ENCODE measurements at regions not wholly inside any gene's neighbourhood (a gene's known extent, or its start where the extent isn't known, plus 50 kb on each side); places are given as distances from the start of the nearest gene placed in this dataset.

DNA sequence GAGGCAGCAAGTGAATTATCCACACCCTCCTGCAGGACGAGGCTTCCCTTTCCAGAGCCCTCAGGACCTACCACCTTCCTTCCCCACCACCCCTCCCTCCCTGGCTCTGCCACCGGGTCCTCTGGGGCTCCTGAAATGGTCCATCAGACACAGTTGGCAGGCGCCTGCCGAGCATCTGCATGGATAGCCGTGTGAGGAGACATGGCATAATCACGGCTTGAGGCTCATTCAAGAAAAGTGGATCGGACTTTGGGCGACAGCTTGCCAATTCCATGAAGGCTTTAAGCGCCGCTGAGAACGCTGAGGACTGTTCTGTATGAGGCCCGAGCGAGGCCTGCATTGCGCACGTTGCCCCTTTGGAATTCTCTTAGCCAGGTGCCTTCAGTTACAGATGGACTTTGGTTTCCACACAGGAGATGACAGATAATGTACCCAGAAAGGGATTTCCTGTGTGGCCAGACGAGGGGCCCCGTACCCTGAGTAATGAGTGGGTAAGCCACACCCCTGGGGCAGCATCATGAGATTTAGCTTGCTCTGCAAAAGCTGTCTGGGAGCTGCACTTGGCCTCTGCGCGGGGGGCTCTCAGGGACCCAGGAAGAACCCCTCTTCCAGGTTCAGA, 179.8 kb downstream of the OLFM1 start:
- TF ChIP-seq, protein P1, sequence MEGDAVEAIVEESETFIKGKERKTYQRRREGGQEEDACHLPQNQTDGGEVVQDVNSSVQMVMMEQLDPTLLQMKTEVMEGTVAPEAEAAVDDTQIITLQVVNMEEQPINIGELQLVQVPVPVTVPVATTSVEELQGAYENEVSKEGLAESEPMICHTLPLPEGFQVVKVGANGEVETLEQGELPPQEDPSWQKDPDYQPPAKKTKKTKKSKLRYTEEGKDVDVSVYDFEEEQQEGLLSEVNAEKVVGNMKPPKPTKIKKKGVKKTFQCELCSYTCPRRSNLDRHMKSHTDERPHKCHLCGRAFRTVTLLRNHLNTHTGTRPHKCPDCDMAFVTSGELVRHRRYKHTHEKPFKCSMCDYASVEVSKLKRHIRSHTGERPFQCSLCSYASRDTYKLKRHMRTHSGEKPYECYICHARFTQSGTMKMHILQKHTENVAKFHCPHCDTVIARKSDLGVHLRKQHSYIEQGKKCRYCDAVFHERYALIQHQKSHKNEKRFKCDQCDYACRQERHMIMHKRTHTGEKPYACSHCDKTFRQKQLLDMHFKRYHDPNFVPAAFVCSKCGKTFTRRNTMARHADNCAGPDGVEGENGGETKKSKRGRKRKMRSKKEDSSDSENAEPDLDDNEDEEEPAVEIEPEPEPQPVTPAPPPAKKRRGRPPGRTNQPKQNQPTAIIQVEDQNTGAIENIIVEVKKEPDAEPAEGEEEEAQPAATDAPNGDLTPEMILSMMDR (IDR thresholded peaks at IDR 0.05; ENCODE audit: low read depth, low read length): no peak
- no peak for DNase-seq
- Histone ChIP-seq H3K4me1 (no peaks in the 10 kb centered on the region), H3K9me3 (no peaks in the 10 kb centered on the region), H3K4me3 (ENCODE audit: low read depth, low read length) (no peak overlapping the region), H3K27me3 (no peaks in the 10 kb centered on the region), H3K36me3 (no peaks in the 10 kb centered on the region)

DNA sequence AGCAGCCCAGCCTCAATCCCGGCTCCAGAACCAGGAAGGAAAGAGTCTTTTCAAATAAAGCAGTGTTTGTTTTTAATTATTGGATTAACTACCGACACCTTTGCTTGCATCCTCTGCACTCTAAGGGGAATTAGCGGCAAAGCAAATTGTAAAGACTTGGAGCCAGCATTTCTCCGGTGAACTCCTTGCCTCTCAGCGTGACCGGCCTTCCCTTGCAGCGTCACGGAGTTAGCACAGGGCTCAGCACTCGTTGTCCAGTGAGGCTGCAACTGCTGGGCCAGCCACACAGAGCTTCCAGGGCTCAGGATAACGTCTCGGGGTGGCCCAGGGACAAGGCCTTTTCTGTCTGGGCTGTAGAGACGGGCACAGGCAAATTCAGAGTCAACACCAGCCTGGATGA, 180.6 kb downstream of the OLFM1 start:
- TF ChIP-seq, protein P1 (IDR thresholded peaks at IDR 0.05; ENCODE audit: low read depth, low read length): no peak
- H3K36me3 ChIP-seq: no peaks in the 10 kb centered on the region
- H3K4me1 ChIP-seq: no peaks in the 10 kb centered on the region
- no peaks in the 10 kb centered on the region for H3K9me3 ChIP-seq
- H3K27me3 ChIP-seq: no peaks in the 10 kb centered on the region
- no peak for DNase-seq
- no peak overlapping the region for H3K4me3 ChIP-seq (ENCODE audit: low read depth, low read length)

DNA sequence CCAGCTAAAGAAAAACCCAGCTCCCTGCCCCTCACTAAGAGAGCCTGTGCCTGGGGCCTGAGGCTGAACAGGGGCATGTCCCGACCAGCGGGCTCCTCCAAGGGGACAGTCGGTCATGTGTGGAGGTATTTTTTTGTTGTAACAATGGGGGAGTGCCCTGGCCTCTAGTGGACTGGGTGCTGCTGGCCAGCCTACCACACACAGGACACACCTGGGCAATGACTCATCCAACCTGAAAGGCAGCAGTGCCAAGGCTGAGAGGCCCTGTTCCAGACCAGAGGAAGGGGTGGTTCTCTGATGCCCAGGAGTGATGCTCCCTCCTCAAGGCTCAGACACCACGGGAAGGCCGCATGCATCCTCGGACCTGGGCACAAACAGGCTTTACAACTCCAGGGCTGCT, 181.5 kb downstream of the OLFM1 start:
- H3K36me3 ChIP-seq: no peaks in the 10 kb centered on the region
- no peaks in the 10 kb centered on the region for H3K4me1 ChIP-seq
- H3K9me3 ChIP-seq: no peaks in the 10 kb centered on the region
- no peak overlapping the region for H3K4me3 ChIP-seq (ENCODE audit: low read depth, low read length)
- TF ChIP-seq, protein P1 (IDR thresholded peaks at IDR 0.05; ENCODE audit: low read depth, low read length): no peak
- H3K27me3 ChIP-seq: no peaks in the 10 kb centered on the region
- no peak for DNase-seq

DNA sequence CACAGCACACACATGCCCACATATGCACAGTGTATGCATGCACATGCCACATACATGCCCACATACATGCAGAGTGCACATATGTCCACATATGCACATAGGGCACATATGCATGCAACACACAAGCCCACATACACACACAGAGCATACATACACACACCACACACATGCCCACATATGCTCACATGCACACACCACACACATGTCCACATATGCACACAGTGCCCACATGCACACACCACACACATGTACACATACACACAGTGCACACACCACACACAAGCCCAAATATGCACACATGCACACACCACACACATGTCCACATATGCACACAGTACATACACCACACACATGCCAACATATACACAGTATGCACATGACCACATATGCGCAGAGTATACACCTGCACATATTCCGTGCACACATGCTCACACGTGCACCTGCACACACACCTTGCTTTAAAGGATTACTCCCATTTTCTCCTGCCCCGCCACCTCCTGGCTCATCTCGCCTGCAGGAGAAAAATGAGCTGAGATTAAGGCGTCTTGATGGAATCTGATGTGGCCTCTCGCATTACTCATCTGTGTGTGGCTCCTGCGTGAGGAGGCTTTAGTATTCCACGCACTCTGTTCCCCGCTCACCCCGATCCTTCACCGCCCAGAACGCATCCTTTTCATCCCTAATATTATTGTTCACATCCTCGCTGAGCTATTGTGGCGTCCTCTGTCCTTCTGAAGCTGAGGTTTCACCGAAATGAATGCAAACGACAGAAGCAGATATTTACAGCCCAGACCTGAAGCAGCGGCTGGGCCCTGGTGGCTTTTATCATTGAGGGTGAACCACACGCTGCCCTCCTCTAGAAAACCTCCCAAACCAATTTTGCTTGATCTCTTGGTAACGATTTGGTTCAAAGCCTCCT, 182.7 kb downstream of the OLFM1 start:
- no peak for DNase-seq
- H3K4me3 ChIP-seq (ENCODE audit: low read depth, low read length): no peak overlapping the region
- H3K27me3 ChIP-seq: no peaks in the 10 kb centered on the region
- no peaks in the 10 kb centered on the region for H3K9me3 ChIP-seq
- TF ChIP-seq, protein P1 (IDR thresholded peaks at IDR 0.05; ENCODE audit: low read depth, low read length): no peak
- H3K4me1 ChIP-seq: no peaks in the 10 kb centered on the region
- H3K36me3 ChIP-seq: no peaks in the 10 kb centered on the region

DNA sequence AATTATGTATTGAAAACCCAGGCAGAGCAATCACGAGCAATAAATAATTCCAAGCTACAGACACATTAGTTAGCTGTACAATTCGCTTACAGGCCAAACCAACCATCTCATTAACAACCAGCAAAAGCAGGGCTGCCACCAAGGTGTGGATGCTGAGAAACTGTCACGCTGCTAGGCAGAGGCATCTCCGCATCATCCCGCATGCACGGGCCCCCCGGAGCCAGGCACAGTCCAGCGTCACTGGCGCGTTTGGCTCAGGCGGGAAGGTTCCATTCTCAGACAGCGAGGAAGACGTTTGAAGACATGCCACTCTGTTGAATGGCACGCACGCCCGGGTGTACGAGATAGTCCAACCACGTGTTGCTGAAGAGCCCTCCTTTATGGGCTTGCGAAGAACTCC, 184.0 kb downstream of the OLFM1 start:
- H3K4me1 ChIP-seq: no peaks in the 10 kb centered on the region
- no peak overlapping the region for H3K4me3 ChIP-seq (ENCODE audit: low read depth, low read length)
- H3K27me3 ChIP-seq: no peaks in the 10 kb centered on the region
- TF ChIP-seq, protein P1 (IDR thresholded peaks at IDR 0.05; ENCODE audit: low read depth, low read length): no peak
- no peaks in the 10 kb centered on the region for H3K36me3 ChIP-seq
- no peaks in the 10 kb centered on the region for H3K9me3 ChIP-seq
- DNase-seq: no peak

DNA sequence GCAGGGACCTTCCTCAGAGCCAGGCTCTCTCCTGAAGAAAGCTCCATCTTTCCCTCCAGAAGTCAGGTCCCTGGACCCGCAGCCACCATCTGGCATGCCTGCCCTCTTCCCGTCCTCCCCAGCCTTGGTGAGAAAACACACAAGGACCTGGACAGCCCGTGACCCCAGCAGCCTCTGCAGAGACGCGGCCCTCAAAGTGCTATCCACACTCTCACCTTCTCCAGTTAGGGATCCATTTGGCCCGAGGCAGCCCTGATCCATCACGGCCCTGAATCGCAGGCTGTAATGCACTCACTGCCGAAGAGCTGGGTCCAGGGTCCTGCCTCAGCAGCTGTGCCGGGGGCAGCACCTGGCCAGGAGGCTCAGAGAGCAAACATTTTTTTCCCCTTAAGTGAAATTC, 185.1 kb downstream of the OLFM1 start:
- H3K4me3 ChIP-seq (ENCODE audit: low read depth, low read length): no peak overlapping the region
- H3K9me3 ChIP-seq: no peaks in the 10 kb centered on the region
- no peaks in the 10 kb centered on the region for H3K27me3 ChIP-seq
- TF ChIP-seq, protein P1 (IDR thresholded peaks at IDR 0.05; ENCODE audit: low read depth, low read length): no peak
- H3K4me1 ChIP-seq: no peaks in the 10 kb centered on the region
- H3K36me3 ChIP-seq: no peaks in the 10 kb centered on the region
- DNase-seq: no peak

All from BE2C (cell line).